HG03460 (cell line): ENCODE measurements at regions not wholly inside any gene's neighbourhood (a gene's known extent, or its start where the extent isn't known, plus 50 kb on each side); places are given as distances from the start of the nearest gene placed in this dataset.
"Not testable (repeated sequence)": the region's sequence is repeated elsewhere in the genome, so short reads cannot be mapped to it uniquely, and the experiment has no call there.

Experiments used
- ATAC-seq: cut with Tn5 transposase; IDR thresholded peaks from one replicate; pipeline ENCODE4 v1.9.1; 2021; ENCODE audit not compliant: unreplicated experiment

DNA sequence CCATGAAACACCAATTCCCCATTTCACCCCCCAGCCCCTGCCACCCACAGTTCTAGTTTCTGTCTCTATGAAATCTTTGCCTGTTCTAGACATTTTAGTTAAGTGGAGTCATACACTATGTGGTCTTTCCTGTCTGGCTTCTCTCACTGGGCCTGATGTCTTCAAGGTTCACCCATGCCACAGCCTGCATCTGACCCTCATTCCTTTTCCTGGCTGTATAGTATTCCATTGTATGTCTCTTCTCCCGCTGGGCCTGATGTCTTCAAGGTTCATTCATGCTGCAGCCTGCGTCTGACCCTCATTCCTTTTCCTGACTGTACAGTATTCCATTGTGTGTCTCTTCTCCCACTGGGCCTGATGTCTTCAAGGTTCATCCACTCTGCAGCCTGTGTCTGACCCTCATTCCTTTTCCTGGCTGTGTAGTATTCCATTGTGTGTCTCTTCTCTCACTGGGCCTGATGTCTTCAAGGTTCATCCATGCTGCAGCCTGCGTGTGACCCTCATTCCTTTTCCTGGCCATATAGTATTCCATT lies 191.7 kb downstream of the CRLF2 start:
- no peak for ATAC-seq

GRCh38 chrX:1016926-1017325 lies 195.5 kb downstream of the CRLF2 start:
- ATAC-seq = not testable (repeated sequence)

GRCh38 chrX:1016281-1016680 lies 196.2 kb downstream of the CRLF2 start:
- not testable (repeated sequence) for ATAC-seq

DNA sequence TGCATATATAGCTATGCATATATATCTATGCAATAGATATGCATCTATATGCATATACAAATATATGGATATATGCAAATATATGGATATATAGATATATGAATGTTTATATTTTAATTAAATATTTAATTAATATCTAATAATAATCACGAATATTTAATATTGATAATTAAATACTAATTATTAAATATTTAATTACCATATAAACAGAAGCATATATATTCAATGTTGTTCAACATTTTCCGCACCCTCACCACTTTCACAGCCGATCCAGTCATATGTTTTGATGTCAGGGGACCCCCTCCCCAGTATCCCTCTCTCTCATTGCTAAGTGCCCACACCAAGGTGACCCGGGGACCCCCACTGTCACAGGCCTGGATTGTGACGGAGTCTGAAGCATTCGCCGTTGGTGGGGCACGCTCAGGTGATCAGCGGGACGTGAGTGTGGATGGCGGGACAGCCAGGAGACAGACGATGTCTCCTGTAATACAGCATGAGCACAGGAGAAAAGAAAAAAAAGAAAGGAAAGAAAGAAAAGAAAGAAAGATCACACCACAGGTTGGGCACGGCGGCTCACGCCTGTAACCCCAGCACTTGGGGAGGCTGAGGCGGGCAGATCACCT lies 199.7 kb downstream of the CRLF2 start:
- ATAC-seq = no peak

GRCh38 chrX:1011691-1012283 lies 200.7 kb downstream of the CRLF2 start:
- no peak for ATAC-seq

- no peak for ATAC-seq
Observed at GRCh38 chrX:1009771-1010170, 202.7 kb downstream of the CRLF2 start.

DNA sequence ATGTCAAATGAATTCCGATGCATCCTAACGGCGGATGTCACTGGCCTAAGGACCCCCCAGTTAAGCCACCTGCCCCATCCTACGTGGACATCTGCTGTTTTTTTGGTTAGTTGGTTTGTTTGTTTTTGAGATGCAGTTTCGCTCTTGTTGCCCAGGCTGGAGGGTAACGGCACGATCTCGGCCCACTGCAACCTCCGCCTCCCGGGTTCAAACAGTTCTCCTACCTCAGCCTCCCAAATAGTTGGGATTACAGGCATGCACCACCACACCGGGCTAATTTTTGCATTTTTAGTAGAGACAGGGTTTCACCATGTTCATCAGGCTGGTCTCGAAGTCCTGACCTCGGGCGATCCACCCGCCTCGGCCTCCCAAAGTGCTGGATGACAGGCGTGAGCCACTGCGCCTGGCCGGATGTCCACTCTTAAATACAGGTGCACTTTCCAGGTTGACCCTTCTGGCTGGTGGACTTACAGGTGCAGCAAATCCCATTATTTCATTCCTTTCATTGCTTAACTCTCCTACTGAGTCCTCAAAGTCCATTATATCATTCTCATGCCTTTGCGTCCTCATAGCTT lies 206.2 kb downstream of the CRLF2 start:
- no peak for ATAC-seq

DNA sequence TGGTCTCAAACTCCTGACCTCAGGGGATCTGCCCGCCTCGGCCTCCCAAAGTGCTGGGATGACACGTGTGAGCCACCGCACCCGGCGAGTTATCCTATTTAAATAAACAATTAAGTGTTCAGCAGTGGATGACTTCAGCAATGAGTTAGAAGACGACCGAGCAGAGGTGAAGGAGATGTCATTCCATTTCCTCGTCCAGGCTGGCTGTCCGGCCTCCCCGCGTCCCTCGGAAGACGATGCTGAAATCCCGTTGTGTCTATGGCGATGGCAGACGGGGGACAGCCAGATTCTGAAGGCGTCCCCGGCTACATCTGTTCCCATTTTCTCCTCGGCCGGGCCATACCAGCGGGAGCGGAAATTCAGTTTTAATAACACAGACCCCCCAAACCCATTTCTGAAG lies 209.8 kb downstream of the CRLF2 start:
- ATAC-seq = no peak

- ATAC-seq = no peak
Observed at GRCh38 chrX:997631-998137, 214.8 kb downstream of the CRLF2 start.

- no peak for ATAC-seq
Observed at GRCh38 chrX:994780-995179, 217.7 kb downstream of the CRLF2 start.

DNA sequence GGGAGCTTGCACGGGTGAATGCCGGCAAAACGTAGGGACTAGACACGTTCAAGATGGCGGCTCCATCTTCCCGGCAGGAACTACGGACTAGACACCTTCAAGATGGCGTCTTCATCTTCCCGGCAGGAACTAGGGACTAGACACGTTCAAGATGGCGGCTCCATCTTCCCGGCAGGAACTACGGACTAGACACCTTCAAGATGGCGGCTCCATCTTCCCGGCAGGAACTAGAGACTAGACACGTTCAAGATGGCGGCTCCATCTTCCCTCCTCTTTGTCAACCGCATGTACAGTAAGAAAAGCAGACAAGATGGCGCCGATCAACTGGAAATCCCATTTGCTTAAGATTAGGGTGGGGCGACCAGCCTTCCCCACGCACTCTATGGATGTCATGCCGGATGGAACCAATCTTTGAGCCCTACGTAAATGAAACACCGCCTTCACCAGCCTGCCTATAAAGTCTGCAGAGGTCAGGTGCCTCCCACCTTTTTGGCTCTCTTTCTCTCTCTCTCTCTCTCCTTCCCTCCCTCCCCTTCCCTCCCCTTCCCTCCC lies 222.4 kb downstream of the CRLF2 start:
- ATAC-seq = no peak

GRCh38 chrX:988530-988929 lies 223.9 kb downstream of the CRLF2 start:
- ATAC-seq = not testable (repeated sequence)

DNA sequence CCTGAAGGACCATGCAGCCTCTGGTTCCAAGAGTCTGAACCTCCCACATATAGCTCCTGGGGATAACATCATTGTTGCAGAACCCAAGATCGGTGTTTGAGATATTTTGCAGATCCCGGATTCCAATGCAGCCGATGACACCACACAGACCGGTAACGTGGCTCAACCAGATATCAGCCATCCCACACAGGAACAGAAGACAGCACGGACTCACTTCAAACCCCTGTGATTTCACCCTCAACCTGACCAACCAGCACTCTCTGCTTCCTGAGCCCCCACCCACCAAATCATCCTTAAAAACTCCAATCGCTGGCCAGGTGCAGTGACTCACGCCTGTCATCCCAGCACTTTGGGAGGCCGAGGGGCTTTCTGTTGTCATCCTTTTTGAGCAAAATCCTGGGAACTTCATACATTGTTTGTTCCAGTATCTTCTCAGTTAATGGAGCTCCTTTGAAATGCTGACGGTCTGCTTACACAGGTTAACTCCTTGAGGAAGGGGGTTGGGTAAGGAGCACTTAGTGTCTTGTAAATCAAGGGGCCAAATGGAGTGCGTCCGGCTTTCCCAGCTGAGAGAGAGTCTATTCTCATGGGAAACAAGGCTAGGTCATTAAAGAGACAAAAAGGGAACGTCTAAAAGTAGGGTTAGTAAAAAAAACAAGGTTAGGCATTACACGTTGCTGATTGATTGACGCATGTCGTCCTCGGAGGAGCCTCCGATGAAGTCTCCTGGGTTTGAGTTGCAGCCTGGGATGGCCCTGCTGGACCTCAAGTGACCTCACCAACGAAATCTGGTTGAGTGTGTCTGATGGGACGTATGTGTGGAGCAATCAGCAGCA lies 230.4 kb downstream of the CRLF2 start:
- ATAC-seq = no peak

DNA sequence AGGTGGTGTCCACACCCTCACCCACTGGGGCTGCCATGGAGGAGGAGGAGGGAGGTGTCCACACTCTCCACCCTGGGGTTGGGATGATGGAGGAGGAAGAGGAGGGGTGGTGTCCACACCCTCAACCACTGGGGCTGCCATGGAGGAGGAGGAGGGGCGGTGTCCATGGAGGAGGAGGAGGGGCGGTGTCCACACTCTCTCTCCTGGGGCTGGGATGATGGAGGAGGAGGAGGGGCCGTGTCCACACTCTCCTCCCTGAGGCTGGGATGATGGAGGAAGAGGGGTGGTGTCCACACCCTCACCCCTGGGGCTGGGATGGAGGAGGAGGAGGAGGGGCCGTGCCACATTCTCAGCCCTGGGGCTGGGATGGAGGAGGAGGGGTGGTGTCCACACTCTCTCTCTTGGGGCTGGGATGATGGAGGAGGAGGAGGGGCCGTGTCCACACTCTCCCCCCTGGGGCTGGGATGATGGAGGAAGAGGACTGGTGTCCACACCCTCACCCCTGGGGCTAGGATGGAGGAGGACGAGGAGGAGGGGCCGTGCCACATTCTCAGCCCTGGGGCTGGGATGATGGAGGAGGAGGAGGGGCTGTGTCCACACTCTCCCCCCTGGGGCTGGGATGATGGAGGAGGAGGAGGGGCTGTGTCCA lies 231.7 kb downstream of the CRLF2 start:
- no peak for ATAC-seq

DNA sequence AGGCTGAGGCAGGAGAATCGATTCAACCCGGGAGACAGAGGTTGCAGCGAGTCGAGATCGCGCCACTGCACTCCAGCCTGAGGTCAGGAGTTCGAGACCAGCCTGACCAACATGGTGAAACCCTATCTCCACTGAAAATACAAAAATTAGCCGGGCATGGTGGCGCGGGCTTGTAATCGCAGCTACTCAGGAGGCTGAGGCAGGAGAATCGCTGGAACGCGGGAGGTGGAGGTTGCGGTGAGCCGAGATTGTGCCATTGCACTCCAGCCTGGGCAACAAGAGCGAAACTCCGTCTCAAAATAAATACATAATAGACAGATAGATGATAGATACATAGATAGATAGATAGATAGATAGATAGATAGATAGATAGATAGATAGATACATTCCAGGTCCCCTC lies 233.3 kb downstream of the CRLF2 start:
- ATAC-seq = not testable (repeated sequence)

DNA sequence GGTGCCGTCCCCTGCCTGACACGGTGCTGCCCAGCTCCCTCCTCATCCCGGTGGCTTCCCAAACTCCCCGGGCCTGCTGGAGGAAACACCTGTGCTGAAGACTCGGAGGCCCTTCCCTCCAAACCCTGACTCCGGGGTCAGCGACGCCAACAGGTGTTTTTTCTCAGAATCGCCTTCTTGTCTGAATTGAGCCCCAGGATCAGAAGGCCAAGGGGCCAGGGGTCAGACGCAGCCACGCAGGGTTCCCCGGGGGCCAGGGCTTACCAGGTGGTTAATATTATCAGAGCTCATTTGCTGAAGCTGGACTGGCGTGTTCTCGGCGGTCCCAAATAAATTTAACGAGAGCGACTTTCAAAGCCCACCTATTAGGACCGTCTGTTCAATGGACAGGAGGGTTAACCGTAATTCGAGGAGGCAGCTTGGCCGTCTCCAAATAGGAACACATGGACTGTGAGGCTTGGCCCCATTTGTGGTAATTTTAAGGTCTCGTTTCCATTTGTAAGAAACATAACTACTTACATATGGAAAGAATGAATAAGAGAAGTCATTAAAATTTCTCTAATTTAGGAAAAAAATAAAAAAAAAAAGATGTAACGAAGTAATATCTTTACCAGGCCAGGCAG lies 239.3 kb downstream of the CRLF2 start:
- ATAC-seq = no peak

DNA sequence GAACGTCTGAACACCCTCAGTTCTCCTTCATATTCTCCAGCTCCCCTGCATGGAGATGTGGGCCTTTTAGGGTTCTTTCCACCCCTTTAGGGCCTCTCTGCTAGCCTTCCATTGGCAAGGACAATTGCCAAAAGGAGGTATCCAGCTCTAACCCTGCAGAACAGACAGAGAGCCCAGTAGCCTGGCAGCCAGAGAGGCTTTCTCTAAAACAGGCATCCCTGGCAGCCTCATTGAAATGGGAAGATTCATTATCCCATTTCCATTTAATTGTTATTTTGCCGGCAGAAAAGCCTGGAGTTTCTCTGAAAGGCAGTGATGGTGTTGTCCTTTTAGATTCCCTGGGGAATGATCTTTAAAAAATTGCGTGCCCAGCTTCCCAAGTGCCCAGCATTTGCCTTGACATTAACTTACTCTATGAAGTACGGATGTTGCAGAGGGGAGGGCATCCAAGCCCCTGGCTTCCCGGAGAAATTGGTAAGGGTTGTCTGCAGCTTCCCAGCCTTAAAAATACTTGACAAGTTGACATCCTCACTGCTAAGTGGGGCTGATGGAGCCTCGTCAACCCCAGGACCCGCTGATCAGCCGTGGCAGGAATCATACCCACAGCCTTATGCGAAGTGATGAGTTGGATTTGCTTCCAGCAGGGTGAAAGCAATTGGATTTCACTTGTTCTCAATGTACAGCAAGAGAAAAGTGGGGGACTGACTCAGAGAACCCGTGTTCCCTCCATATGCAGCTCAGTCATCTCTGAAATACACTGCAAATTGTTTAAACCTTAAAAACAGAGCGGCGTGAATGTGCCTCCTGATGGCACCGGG lies 244.1 kb downstream of the CRLF2 start:
- no peak for ATAC-seq

DNA sequence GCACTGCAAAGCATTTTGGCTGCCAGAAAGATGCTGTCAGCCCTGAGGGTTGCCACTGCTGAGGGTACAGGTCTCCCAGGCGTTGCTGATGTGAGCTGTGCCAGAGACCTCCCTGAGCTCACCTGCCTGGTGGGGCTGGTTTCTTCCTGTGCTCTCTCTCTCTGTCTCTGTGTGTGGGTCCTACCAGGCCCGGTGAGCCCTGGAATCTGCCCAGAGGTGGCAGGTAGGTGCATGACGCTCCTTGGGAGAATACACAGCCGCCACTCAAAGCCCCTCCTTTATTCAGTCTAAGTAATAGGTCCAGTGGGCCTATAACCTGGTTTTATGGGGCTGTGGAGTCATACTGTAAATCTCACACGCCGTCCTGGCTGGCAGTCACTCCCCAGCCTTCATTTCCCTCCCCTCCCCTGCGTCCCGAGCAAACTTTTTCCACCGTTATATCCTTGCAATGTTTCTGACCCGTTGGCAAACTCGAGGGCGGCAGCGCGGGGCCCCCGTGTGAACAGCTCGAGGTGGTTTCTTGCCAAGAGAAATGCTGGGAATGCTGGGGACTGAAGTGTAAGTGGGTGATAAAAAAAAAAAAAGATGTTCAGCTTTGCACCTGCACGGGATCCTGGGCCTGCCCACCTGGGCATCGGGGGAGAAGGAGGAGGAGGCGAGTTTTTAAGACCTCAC lies 245.9 kb downstream of the CRLF2 start:
- no peak for ATAC-seq
